Liver (tissue), 3 donors: ENCODE measurements at regions not wholly inside any gene's neighbourhood (a gene's known extent, or its start where the extent isn't known, plus 50 kb on each side); places are given as distances from the start of the nearest gene placed in this dataset.
"Not testable (repeated sequence)": the region's sequence is repeated elsewhere in the genome, so short reads cannot be mapped to it uniquely, and the experiment has no call there.

Experiments used
- CTCF ChIP-seq: fragments of 150-350 bp; IDR thresholded peaks from 2 replicates; pipeline ENCODE4 v1.5.1; 2017; ENCODE audit warnings: improper control_type of control experiment, low read depth, low read length; ENCODE audit not compliant: missing input control
- RAD21 ChIP-seq, 2 donors: IDR thresholded peaks; 2 replicates each; pipeline ENCODE4 v1.6.1; 2016; ENCODE audit warnings: antibody characterized with exemption in 2 of 2, mild to moderate bottlenecking in 2 of 2
- REST ChIP-seq: IDR thresholded peaks from 2 replicates; pipeline ENCODE4 v1.6.1; 2016; ENCODE audit warnings: antibody characterized with exemption, mild to moderate bottlenecking
- RXRA ChIP-seq, 2 donors: IDR thresholded peaks; 2 replicates each; pipeline ENCODE4 v1.6.1; 2017 to 2018; ENCODE audit warnings: antibody characterized with exemption in 2 of 2, mild to moderate bottlenecking in 1 of 2
- YY1 ChIP-seq: IDR thresholded peaks from 2 replicates; pipeline ENCODE4 v1.6.1; 2016; ENCODE audit warnings: antibody characterized with exemption, mild to moderate bottlenecking
- donor health status: healthy.
- donor health status: healthy.

- TF ChIP-seq REST; YY1; RXRA (IDR thresholded peaks at IDR 0.05); RAD21 (IDR thresholded peaks at IDR 0.05); CTCF: not testable (repeated sequence)
Observed at GRCh38 chr12:68443695-68444094, 111.5 kb upstream of the MDM1 start.
